ENCODE measurements at regions not wholly inside any gene's neighbourhood (a gene's known extent, or its start where the extent isn't known, plus 50 kb on each side); places are given as distances from the start of the nearest gene placed in this dataset.

- DNase-seq (ENCODE audit: low spot score) = no peak
These were observed 786.6 kb upstream of the SOX9 start for GRCh38 chr17:71334048-71334751.

DNA sequence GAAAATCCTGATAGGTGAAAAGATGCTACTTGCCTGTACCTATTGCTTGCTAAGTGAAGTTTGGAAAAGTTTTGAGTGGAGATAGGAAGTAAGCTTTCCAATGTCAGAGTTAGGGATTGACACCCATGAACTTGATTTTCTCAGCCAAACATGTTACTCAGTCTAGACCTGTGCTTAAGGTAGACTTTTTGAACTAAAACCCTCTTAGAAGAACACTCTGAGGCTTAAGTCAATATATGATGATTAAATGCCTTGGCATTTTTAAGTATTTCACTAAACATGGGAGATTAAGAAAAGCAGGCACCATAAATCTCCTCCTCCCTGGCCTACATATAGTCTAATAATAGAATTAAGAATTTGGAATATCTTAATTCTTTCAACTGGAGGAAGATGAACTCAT lies 785.6 kb upstream of the SOX9 start:
- DNase-seq (ENCODE audit: low spot score) = no peak

DNA sequence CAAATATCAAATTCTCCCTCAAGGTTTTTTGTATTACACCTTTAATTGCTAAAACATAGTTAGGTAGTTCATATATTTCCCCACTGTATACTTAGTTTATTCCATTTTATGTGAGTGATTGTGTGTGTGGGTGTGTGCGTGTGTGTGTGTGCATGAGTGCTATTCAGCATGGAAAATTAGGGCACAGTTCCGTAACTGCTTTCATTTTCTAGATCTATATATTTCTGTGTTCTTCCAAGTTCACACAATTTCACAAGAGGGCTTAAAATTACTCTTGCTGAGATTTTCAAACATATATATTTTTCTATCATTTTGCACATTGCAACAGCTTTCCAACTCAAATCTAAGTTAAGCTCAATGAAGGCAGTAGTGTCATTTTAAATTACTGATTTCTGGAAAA lies 782.9 kb upstream of the SOX9 start:
- DNase-seq (ENCODE audit: low spot score) = no peak

DNA sequence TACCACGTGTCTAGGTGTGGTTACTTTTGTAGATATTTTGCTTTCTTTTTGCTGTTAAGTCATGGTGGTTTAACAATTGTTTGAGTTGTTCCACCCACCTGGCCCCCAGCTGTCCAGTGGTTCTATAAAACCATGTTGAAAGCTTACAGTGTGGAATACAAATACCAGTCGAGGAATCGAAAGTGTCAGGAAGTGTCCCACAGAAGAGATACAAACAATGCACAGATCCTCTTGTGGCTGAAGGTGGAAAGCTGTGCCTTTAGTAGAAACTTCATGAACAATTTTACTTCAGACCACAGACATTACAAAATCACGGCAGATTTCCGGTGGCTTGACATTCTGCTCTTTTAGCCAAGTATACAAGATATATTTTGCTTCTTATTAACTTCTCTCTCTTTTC lies 782.4 kb upstream of the SOX9 start:
- no peak for DNase-seq (ENCODE audit: low spot score)

GRCh38 chr17:71339206-71339605 lies 781.6 kb upstream of the SOX9 start:
- DNase-seq (ENCODE audit: low spot score) = no peak

DNA sequence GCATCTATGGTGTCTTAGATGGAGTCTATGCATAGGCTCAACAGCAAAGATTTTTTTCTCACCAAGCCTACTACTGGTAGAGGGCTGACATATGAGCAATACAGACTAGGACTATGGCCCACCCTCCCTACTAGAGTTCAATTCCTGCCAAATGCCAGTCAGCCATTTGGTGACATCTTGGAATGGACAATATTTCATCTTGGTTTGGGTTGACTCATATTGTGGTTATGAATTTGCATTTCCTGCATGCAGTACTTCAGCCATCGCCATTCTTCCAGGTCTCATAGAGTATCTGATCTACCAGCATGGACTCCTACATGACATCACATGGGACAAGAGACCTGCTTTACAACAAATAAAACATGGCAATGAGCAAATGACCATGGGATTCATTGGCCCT lies 778.1 kb upstream of the SOX9 start:
- DNase-seq (ENCODE audit: low spot score) = no peak

DNA sequence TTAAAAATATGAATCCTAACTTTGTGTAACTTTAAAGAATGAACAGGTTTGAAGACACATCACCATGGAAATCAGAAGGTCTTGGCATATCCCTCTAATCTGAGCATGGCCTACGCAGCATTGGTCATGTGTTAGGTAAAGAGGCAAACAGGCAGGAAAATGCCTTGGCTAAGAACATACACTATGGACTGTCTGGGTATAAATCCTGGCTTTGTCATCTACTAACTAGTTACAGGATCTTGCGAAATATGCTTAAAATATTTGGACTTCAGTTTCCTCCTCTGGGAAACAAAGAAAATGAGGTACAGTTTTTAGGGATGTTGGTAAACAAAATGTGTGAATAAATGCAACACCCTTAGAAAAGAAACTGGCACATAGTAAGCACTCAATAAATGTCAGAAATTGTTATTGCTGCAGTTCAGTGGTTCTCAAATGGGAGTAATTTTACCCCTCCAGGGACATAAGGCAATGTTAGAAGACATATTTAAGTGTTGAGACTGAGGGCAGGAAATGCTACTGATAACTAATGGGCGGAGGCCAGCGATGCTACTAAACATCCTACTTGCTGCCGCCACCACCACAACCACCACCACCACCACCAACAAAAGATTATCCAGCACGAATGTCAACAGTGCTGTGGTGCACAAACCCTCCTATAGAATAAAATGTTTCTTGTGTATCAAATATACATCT lies 770.8 kb upstream of the SOX9 start:
- DNase-seq (ENCODE audit: low spot score) = no peak

DNA sequence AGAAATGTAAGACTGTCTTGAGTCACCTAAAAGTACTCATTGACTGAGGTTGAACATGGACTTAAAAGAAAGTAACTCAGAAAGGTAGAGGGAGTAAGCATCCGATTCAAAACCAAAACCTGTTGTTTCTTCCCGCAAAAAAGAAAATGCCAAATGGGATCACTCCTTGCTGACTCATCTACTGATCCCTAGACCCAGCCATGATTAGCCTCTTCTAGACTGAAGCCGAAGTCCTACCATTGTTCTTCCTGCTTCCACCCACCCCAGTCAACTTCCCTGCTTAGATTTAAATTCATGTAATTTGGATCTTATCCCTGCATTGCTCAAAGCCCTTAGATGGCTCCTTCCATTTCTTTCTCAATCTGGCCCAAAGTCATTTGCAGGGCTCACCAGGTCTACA lies 760.5 kb upstream of the SOX9 start:
- no peak for DNase-seq (ENCODE audit: low spot score)

- no peak for DNase-seq (ENCODE audit: low spot score)
These were observed 759.0 kb upstream of the SOX9 start for GRCh38 chr17:71361656-71362450.

DNA sequence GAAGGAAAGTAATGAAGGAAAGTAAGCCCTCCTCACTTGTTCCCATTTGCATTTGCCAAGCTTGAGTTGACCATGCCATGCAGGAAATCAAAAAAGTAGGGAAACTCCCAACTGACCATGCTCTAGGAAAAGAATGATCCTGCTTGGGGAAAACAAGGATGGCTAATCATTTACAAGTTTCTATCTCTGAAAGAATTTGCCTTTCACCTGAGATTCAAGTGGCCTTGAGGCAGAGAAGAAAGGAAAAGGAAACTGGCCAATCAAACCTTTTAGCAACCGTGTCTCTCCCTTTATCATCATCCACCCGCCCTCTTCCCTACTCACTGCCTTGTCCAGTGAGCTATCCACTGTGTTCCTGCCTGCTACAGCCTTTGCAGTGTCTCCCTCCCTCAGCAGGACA lies 757.2 kb upstream of the SOX9 start:
- no peak for DNase-seq (ENCODE audit: low spot score)

DNA sequence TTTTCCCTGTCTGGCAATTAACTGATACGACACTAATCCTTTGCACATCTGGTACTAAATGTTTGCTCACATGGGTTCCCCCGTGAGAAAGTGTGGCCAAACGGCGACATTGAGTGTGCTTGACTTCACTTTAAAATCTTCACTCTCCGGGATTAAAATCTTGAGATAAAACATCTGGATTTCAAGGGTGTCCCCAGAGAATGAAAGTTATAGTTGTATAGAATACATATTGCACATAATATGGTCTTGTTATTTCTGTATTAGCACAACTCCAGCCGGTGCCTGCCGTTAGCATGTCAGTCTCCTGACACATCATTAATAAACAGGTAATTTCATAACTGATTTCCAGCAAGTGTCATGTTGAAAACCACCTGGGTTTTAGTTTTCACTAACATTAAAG lies 749.0 kb upstream of the SOX9 start:
- no peak for DNase-seq (ENCODE audit: low spot score)

- DNase-seq (ENCODE audit: low spot score) = no peak
These were observed 744.9 kb upstream of the SOX9 start for GRCh38 chr17:71375948-71376347.

GRCh38 chr17:71376933-71377332 lies 743.9 kb upstream of the SOX9 start:
- no peak for DNase-seq (ENCODE audit: low spot score)

- no peak for DNase-seq (ENCODE audit: low spot score)
These were observed 742.8 kb upstream of the SOX9 start for GRCh38 chr17:71378036-71378435.

GRCh38 chr17:71378741-71379140 lies 742.1 kb upstream of the SOX9 start:
- DNase-seq (ENCODE audit: low spot score) = no peak

- DNase-seq (ENCODE audit: low spot score) = no peak
These were observed 741.3 kb upstream of the SOX9 start for GRCh38 chr17:71379512-71379911.

- no peak for DNase-seq (ENCODE audit: low spot score)
These were observed 740.3 kb upstream of the SOX9 start for GRCh38 chr17:71380535-71380934.

GRCh38 chr17:71380936-71381335 lies 739.9 kb upstream of the SOX9 start:
- no peak for DNase-seq (ENCODE audit: low spot score)

DNA sequence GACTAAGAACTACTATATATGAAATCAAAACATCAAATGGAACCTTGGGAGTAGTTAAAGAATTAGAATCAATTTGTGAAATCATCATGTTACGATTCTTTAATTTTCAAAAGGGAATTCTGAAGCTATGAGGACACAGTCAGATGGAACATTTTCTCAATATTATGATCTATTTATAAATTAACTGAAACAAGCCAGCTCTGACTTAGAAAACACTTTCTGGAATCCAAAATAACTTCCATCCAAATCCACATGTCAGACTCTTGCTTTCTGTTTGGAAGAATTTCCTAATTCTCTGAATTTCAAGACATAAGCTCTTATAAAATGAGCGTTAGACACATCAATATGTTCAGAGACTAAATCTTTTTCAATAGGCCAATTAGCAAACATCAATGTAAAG lies 737.7 kb upstream of the SOX9 start:
- no peak for DNase-seq (ENCODE audit: low spot score)

DNA sequence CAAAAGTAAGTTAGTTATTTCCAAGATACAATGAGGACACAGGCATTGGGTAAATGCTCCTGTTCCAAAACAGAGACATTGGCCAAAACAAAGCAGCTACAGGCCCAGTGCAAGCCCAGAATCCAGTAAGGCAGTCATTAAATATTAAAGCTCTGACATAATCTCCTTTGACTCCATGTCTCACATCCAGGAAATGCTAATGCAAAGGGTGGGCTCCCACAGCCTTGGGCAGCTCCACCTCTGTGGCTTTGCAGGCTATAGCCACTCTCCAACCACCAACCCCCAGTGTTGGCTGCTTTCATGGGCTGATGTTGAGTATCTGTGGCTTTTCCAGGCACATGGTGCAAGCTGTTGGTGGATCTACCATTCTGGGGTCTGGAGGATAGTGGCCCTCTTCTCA lies 733.4 kb upstream of the SOX9 start:
- DNase-seq (ENCODE audit: low spot score) = no peak

- DNase-seq (ENCODE audit: low spot score) = no peak
These were observed 727.9 kb upstream of the SOX9 start for GRCh38 chr17:71392715-71393567.

- no peak for DNase-seq (ENCODE audit: low spot score)
These were observed 724.9 kb upstream of the SOX9 start for GRCh38 chr17:71395901-71396300.
